Uterus (tissue), 3 donors: ENCODE measurements at regions not wholly inside any gene's neighbourhood (a gene's known extent, or its start where the extent isn't known, plus 50 kb on each side); places are given as distances from the start of the nearest gene placed in this dataset.

Source experiments
- DNase-seq, 2 donors: peaks; one replicate each; pipeline ENCODE4 v3.0.0-alpha.2; 2019 to 2020
- H3K27ac ChIP-seq, 2 donors: fragments of 200-600 bp; sonication (generic); 1 replicate in 1 of 2; 2 replicates in 1 of 2; pipeline ENCODE4 v1.5.1; 2016 to 2018
- H3K27me3 ChIP-seq, 2 donors: fragments of 200-600 bp; sonication (generic); one replicate each; pipeline ENCODE4 v1.5.1; 2018 to 2019; ENCODE audit warnings: control low read depth in 1 of 2
- H3K36me3 ChIP-seq, 2 donors: fragments of 200-600 bp; sonication (generic); one replicate each; pipeline ENCODE4 v1.5.1; 2019; ENCODE audit warnings: control low read depth in 1 of 2
- H3K4me1 ChIP-seq, 2 donors: fragments of 200-600 bp; sonication (generic); one replicate each; pipeline ENCODE4 v1.5.1; 2018 to 2019; ENCODE audit warnings: control low read depth in 1 of 2
- H3K4me3 ChIP-seq, 2 donors: fragments of 200-600 bp; sonication (generic); 1 replicate in 1 of 2; 2 replicates in 1 of 2; pipeline ENCODE4 v1.5.1; 2018 to 2019; ENCODE audit warnings: mild to moderate bottlenecking in 1 of 2
- H3K9me3 ChIP-seq, 2 donors: fragments of 200-600 bp; sonication (generic); one replicate each; pipeline ENCODE4 v1.5.1; 2019; ENCODE audit warnings: control low read depth in 1 of 2
- CTCF ChIP-seq, 4 experiments: fragments of 200-600 bp in 2 of 4; fragments of 450-650 bp in 2 of 4; sonication (generic) in 2 of 4; IDR thresholded peaks; one replicate each; pipeline ENCODE4 v1.5.1; 2016 to 2019; ENCODE audit warnings: antibody characterized with exemption in 4 of 4, mild to moderate bottlenecking in 2 of 4, moderate library complexity in 1 of 4
- POLR2A ChIP-seq, 2 donors: fragments of 450-650 bp; IDR thresholded peaks; one replicate each; pipeline ENCODE4 v1.6.1; 2016; ENCODE audit warnings: antibody characterized with exemption in 2 of 2, mild to moderate bottlenecking in 1 of 2, moderate library complexity in 1 of 2
- intact Hi-C: fragments of 100-400 bp; cut with DNase I; formaldehyde crosslinking; loops from one replicate; pipeline ENCODE4 v1.15.1; 2023; ENCODE audit warnings: low total_unique reads
- donor health status: DM: yes; HTN: yes; CAD: no.

DNA sequence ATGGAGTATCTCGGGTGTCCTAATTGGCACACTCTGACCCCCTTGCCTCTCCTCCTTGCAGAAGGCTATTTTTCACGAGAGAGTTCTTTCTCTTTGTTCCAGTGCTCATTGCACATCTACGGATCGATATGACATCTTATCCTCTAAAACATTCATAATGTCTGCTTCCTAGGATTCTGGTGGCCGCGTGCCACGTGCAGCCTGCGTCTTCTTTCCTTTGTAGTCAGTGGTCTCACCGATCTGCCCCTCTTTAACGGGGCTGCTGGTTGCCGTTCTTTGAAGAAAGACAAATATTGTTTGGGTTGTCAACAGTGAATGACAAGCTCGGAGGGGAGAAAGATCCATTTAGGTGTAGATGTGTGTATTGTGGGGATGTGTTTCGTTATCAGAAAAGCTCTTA, 252.4 kb upstream of the WWC1 start:
- H3K27ac ChIP-seq: no peak overlapping the region
- no peaks in the 10 kb centered on the region for H3K9me3 ChIP-seq
- no peaks in the 10 kb centered on the region for H3K27me3 ChIP-seq
- DNase-seq: no peak
- H3K4me1 ChIP-seq: no peaks in the 10 kb centered on the region
- H3K36me3 ChIP-seq: no peaks in the 10 kb centered on the region
- TF ChIP-seq POLR2A (IDR thresholded peaks at IDR 0.05) (no peak), CTCF (IDR thresholded peaks at IDR 0.05) (no peak)
- H3K4me3 ChIP-seq: no peak overlapping the region
- intact Hi-C loops: no loop called here

GRCh38 chr5:168039566-168040248, 251.7 kb upstream of the WWC1 start:
- TF ChIP-seq CTCF (IDR thresholded peaks at IDR 0.05): no peak
- no peak for TF ChIP-seq POLR2A (IDR thresholded peaks at IDR 0.05)
- no peak overlapping the region for H3K27ac ChIP-seq
- no peak for DNase-seq
- no peaks in the 10 kb centered on the region for H3K27me3 ChIP-seq
- no peaks in the 10 kb centered on the region for H3K36me3 ChIP-seq
- no peak overlapping the region for H3K4me3 ChIP-seq
- intact Hi-C loops: no loop called here
- no peaks in the 10 kb centered on the region for H3K9me3 ChIP-seq
- H3K4me1 ChIP-seq: no peaks in the 10 kb centered on the region

DNA sequence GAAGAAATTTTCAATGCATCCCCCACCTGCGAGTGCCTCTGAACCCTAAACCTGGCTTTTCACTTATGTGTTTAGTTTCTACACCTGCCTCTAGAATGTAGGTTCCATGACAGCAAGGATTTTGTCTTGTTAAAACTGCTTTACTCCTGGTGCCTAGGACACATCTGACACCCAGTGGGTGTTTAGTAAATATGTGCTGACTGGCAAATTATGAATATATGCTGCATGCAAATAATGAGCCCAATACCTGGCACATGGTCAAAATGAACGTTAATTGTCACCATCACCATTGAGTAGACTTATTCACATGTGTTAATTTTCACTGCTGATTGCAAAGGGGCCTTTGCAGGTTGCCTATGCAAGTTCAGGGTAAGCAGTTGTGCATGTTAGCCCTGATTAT, 249.9 kb upstream of the WWC1 start:
- Histone ChIP-seq H3K4me3 (no peak overlapping the region), H3K36me3 (no peaks in the 10 kb centered on the region), H3K4me1 (no peaks in the 10 kb centered on the region), H3K27me3 (no peaks in the 10 kb centered on the region), H3K27ac (no peak overlapping the region), H3K9me3 (no peaks in the 10 kb centered on the region)
- DNase-seq: no peak
- intact Hi-C loops: no loop called here
- no peak for TF ChIP-seq POLR2A (IDR thresholded peaks at IDR 0.05)
- no peak for TF ChIP-seq CTCF (IDR thresholded peaks at IDR 0.05)

DNA sequence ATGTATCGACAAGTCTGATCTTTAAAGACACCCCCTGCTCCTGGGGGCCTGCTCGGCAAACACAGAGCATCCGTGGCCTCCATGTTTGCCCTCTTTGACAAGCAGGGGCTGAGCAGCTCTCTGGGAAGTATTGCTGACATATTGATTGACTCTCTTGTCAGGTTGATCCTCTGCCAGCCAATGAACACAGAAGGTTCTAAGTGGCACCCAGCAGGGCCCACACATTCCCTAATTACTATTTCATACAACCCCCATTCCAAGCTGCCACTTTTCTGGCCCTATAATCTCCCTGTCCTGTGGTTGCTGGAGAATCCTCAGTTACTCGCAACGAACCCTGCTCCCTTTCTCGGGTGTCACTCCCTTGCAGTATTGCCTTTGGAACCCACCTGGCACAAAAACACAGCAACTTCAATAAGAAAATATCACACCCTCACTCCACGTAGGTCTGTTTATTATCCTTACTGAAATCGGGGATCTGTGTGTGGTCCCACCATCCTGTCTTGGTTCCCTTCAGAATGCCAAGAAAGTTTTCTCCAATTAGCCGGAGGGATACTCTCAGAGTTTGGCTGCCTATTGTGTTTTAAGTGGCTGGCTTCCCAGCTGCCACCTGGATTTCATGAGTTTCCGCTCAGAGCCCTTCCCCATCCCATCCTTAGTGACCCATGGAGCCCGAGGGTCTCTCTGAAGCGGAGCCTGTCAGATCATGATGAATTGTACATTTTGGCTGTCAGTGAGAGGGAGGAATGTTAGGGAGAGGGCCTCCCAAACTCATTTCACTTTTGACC, 249.0 kb upstream of the WWC1 start:
- intact Hi-C loops: no loop called here
- no peak for DNase-seq

More for the DNA sequence above, 249.0 kb upstream of the WWC1 start:
- Histone ChIP-seq H3K27me3 (no peaks in the 10 kb centered on the region), H3K4me3 (no peak overlapping the region), H3K9me3 (no peaks in the 10 kb centered on the region), H3K36me3 (no peaks in the 10 kb centered on the region), H3K27ac (no peak overlapping the region), H3K4me1 (no peaks in the 10 kb centered on the region)
- TF ChIP-seq POLR2A (IDR thresholded peaks at IDR 0.05) (no peak), CTCF (IDR thresholded peaks at IDR 0.05) (no peak)
